Parathyroid adenoma (tissue), 2 donors: ENCODE measurements at regions not wholly inside any gene's neighbourhood (a gene's known extent, or its start where the extent isn't known, plus 50 kb on each side); places are given as distances from the start of the nearest gene placed in this dataset.

ENCODE experiments used
- H2AFZ ChIP-seq: fragments of 300-600 bp; sonication (generic); one replicate; pipeline ENCODE4 v1.7.0; 2017; ENCODE audit warnings: antibody characterized with exemption, mild to moderate bottlenecking
- H3K27ac ChIP-seq: fragments of 300-600 bp; sonication (generic); one replicate; pipeline ENCODE4 v1.7.0; 2017
- H3K27me3 ChIP-seq: fragments of 300-600 bp; sonication (generic); one replicate; pipeline ENCODE4 v1.7.0; 2017; ENCODE audit warnings: low read length; ENCODE audit not compliant: control insufficient read depth, insufficient read depth
- H3K36me3 ChIP-seq: fragments of 300-600 bp; sonication (generic); one replicate; pipeline ENCODE4 v1.7.0; 2017; ENCODE audit warnings: low read length; ENCODE audit not compliant: control insufficient read depth, insufficient read depth
- H3K4me1 ChIP-seq: fragments of 300-600 bp; sonication (generic); one replicate; pipeline ENCODE4 v1.7.0; 2017; ENCODE audit warnings: control low read depth
- H3K4me2 ChIP-seq: fragments of 300-600 bp; sonication (generic); one replicate; pipeline ENCODE4 v1.7.0; 2017; ENCODE audit warnings: low read length
- H3K4me3 ChIP-seq: fragments of 300-600 bp; sonication (generic); one replicate; pipeline ENCODE4 v1.7.0; 2017; ENCODE audit warnings: low read depth, low read length
- H3K79me2 ChIP-seq: fragments of 300-600 bp; sonication (generic); one replicate; pipeline ENCODE4 v1.7.0; 2017; ENCODE audit warnings: control low read depth
- H3K9ac ChIP-seq: fragments of 300-600 bp; sonication (generic); one replicate; pipeline ENCODE4 v1.7.0; 2017; ENCODE audit warnings: mild to moderate bottlenecking
- H3K9me3 ChIP-seq: fragments of 300-600 bp; sonication (generic); one replicate; pipeline ENCODE4 v1.7.0; 2017; ENCODE audit warnings: low read length; ENCODE audit not compliant: control insufficient read depth
- TF ChIP-seq, protein P1 (sequence below): fragments of 300-600 bp; sonication (generic); IDR thresholded peaks from one replicate; pipeline ENCODE4 v1.7.0; 2017; ENCODE audit warnings: antibody characterized with exemption, mild to moderate bottlenecking
- donor health status: primary hyperparathyroidism.

DNA sequence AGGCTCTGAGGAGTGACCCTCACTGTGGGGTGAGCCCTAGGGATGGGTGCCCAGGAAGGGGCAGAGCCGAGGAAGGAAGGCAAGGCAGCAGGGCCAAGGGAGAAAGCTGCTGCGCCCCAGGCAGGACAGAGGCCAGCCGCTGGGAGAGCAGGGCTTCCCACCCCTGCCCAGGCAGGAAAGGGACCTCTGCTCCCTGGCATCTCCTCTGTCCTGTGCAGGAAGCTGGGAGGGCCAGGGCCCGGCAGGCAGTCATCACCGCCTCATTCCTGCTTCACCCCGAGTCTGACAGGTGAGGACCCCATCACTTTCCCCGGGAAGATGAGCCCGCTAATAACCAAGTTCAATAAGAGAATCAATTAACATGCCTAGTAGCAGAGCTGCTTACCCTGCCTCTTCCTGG, 81.3 kb downstream of the EDN3 start:
- Histone ChIP-seq H3K4me2 (no peak overlapping the region), H3K9ac (no peak overlapping the region), H3K4me1 (no peaks in the 10 kb centered on the region), H3K27ac (no peak overlapping the region), H3K4me3 (no peak overlapping the region), H3K9me3 (no peaks in the 10 kb centered on the region), H2AFZ (no peak overlapping the region), H3K36me3 (no peaks in the 10 kb centered on the region), H3K27me3 (no peaks in the 10 kb centered on the region), H3K79me2 (no peaks in the 10 kb centered on the region)
- TF ChIP-seq, protein P1, sequence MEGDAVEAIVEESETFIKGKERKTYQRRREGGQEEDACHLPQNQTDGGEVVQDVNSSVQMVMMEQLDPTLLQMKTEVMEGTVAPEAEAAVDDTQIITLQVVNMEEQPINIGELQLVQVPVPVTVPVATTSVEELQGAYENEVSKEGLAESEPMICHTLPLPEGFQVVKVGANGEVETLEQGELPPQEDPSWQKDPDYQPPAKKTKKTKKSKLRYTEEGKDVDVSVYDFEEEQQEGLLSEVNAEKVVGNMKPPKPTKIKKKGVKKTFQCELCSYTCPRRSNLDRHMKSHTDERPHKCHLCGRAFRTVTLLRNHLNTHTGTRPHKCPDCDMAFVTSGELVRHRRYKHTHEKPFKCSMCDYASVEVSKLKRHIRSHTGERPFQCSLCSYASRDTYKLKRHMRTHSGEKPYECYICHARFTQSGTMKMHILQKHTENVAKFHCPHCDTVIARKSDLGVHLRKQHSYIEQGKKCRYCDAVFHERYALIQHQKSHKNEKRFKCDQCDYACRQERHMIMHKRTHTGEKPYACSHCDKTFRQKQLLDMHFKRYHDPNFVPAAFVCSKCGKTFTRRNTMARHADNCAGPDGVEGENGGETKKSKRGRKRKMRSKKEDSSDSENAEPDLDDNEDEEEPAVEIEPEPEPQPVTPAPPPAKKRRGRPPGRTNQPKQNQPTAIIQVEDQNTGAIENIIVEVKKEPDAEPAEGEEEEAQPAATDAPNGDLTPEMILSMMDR: no peak

DNA sequence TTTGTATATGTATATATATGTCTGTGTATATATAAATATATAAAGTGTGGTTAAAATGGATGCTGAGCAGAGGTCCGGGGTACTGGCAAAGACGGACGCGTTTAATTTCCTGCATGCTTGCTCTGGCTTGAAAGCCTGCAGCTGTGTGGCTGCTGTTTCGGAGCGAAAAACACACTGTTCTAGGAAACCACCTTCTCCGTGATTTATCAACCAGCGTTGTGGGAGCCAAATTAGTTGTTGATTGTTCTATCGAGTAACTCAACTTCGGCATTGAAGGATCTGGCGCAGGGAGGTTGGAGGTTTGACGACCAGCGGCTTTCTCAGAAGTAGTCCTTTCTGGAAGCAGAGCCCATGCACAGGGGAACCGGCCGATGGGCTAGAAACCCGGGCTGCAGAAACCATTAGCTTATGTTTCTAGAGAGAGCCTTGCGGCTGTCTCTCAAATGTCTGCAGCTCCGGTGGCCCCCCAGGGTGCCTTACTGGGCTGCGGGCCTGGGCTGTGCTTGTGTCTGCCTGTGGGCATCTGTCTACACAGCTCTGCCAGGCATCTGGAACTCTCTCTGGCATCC, 81.8 kb downstream of the EDN3 start:
- Histone ChIP-seq H3K4me1 (no peaks in the 10 kb centered on the region), H3K9me3 (no peaks in the 10 kb centered on the region), H3K36me3 (no peaks in the 10 kb centered on the region), H3K27ac (no peak overlapping the region), H3K79me2 (no peaks in the 10 kb centered on the region), H3K4me2 (no peak overlapping the region), H3K9ac (no peak overlapping the region), H2AFZ (no peak overlapping the region), H3K4me3 (no peak overlapping the region), H3K27me3 (no peaks in the 10 kb centered on the region)
- TF ChIP-seq, protein P1: no peak

DNA sequence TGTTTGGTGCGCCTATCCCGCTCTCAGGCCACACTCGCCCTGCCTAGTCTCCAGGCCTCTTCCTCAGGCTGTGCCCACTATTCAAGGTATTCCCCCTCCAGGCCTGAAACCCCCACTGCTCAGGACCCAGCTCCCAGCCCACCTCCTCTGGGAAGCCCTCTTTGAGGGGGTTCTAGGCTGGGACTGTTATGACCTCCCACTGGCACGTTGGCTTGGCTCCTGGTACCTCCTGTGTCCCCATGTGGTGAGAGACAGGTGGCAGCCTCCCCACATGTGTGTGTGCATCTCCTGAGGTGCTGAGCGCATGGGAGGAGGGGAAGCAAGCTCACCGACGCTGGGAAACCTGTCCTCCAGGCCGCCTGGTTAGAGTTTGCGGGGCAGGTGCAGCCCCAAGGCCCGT, 82.5 kb downstream of the EDN3 start:
- Histone ChIP-seq H3K4me2 (no peak overlapping the region), H3K4me1 (no peaks in the 10 kb centered on the region)

DNA sequence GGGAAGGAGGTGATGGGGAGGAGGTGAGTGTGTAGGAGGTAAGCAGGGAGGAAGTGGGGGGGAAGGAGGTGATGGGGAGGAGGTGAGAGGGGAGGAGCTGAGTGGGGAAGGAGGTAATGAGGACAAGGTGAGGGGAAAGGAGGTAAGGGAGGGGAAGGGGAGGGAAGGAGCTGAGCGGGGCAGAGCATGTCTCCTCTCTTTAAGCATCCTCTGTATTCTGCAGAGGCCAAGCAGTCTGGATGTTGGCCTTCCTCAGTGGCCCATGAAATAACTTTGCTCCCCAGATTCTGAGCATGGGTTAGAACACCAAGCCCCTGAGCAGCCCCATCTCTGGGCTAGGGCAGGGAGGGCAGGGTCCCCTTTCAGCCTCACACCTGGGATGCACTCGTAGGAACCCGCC, 84.6 kb downstream of the EDN3 start:
- H3K9ac ChIP-seq: no peak overlapping the region
- no peaks in the 10 kb centered on the region for H3K4me1 ChIP-seq
- H3K9me3 ChIP-seq: no peaks in the 10 kb centered on the region
- TF ChIP-seq, protein P1: no peak
- H3K4me2 ChIP-seq: no peak overlapping the region
- no peaks in the 10 kb centered on the region for H3K27me3 ChIP-seq
- H3K27ac ChIP-seq: no peak overlapping the region
- no peaks in the 10 kb centered on the region for H3K36me3 ChIP-seq
- no peaks in the 10 kb centered on the region for H3K79me2 ChIP-seq
- no peak overlapping the region for H3K4me3 ChIP-seq
- H2AFZ ChIP-seq: no peak overlapping the region

More for the DNA sequence above, 82.5 kb downstream of the EDN3 start:
- no peak overlapping the region for H3K27ac ChIP-seq
- no peaks in the 10 kb centered on the region for H3K36me3 ChIP-seq
- TF ChIP-seq, protein P1: no peak
- H3K27me3 ChIP-seq: no peaks in the 10 kb centered on the region
- no peak overlapping the region for H2AFZ ChIP-seq
- H3K4me3 ChIP-seq: no peak overlapping the region
- H3K9me3 ChIP-seq: no peaks in the 10 kb centered on the region
- H3K9ac ChIP-seq: no peak overlapping the region
- H3K79me2 ChIP-seq: no peaks in the 10 kb centered on the region

DNA sequence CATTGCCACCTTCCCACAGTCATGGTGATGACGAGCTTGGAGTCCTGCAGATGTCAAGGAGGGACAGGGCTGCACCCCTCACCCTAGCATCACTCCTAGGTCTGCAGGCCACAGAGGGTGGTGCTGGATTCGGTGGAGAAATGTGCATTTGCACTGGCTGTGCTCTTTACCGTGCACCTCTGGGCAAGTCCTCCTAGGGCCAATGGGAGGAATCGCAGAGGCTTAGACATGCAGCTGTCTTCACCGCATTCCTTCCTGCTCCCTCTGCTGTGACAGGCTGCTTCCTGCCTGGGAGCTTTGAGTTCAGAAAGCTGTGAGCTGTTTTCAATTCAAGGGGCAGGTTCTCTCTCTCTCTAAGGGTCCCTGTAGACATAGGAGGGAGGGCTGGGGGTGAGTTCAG, 85.1 kb downstream of the EDN3 start:
- TF ChIP-seq, protein P1: no peak
- H2AFZ ChIP-seq: no peak overlapping the region
- no peaks in the 10 kb centered on the region for H3K4me1 ChIP-seq
- no peak overlapping the region for H3K27ac ChIP-seq
- H3K9me3 ChIP-seq: no peaks in the 10 kb centered on the region
- no peak overlapping the region for H3K4me2 ChIP-seq
- H3K27me3 ChIP-seq: no peaks in the 10 kb centered on the region
- H3K4me3 ChIP-seq: no peak overlapping the region
- no peak overlapping the region for H3K9ac ChIP-seq
- no peaks in the 10 kb centered on the region for H3K36me3 ChIP-seq
- no peaks in the 10 kb centered on the region for H3K79me2 ChIP-seq
